ENCODE measurements at regions not wholly inside any gene's neighbourhood (a gene's known extent, or its start where the extent isn't known, plus 50 kb on each side); places are given as distances from the start of the nearest gene placed in this dataset.

DNA sequence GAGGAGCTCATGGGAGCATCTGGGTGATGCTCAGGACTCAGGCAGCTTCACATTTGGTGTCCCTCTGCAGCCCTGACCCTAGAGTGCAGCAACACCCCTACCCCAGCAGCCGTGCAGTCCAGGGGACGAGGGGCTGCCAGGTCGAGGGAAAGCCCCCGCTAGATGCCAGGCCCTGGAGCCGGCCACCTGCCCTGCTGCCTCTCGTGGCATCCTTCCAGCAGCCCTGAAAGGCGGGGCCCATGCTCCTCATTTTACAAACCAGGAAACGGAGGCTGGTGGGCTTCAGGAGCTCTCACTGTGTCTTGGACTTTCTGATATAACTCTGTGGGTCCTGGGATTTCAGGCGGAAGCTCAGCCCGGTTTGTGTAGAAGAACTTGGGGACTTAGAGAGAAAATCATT, 120.5 kb upstream of the WNT4 start:
- TF ChIP-seq, protein P1, sequence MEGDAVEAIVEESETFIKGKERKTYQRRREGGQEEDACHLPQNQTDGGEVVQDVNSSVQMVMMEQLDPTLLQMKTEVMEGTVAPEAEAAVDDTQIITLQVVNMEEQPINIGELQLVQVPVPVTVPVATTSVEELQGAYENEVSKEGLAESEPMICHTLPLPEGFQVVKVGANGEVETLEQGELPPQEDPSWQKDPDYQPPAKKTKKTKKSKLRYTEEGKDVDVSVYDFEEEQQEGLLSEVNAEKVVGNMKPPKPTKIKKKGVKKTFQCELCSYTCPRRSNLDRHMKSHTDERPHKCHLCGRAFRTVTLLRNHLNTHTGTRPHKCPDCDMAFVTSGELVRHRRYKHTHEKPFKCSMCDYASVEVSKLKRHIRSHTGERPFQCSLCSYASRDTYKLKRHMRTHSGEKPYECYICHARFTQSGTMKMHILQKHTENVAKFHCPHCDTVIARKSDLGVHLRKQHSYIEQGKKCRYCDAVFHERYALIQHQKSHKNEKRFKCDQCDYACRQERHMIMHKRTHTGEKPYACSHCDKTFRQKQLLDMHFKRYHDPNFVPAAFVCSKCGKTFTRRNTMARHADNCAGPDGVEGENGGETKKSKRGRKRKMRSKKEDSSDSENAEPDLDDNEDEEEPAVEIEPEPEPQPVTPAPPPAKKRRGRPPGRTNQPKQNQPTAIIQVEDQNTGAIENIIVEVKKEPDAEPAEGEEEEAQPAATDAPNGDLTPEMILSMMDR (conservative IDR thresholded peaks at IDR 0.05; ENCODE audit: low read depth, low read length): no peak
- no peak for DNase-seq (ENCODE audit: low read depth)
- H3K4me3 ChIP-seq (ENCODE audit: low read depth, low read length): no peak overlapping the region

DNA sequence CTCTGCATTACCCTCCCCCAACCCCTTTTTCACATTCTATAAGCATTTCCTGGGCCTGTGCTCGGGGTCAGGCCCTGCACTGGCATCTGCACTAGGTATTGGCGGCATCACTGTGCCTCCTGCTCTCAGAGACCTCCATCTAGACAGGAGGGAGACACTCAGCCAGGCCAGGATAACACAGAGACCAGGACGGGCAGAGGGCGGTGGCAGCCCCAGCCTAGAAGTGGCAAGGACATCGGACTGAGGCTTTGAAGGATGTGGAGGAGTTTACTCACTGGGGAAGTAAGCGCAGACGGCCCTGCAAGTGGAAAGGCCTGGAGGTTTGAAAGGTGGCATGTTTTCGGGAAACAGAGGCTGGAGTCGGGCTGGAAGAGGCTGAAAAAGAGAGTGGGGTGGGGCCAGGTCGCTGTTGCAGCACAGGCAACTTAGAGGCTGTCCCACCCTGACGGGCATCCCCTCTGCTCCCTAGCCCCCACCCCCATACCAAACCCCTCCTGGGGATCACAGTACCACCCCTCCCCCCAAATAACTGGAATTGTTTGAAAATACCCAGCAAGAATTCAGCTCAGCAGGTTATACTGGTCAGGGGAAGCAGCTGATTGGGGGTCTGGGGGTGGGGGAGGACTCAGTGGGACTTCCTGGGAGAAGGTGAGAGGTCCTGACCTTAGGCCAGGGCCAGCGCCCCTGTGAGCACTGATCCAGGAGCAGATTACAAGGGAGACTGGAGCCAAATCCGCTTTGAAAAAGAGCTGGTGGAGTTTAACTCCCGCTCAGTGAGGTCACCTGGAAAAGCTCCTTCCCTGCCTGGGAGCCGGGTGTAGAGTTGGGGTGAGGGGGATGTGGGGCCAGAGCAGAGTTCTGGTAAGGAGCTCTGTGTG, 121.8 kb upstream of the WNT4 start:
- no peak for DNase-seq (ENCODE audit: low read depth)
- no peak overlapping the region for H3K4me3 ChIP-seq (ENCODE audit: low read depth, low read length)
- TF ChIP-seq, protein P1 (conservative IDR thresholded peaks at IDR 0.05; ENCODE audit: low read depth, low read length): no peak

DNA sequence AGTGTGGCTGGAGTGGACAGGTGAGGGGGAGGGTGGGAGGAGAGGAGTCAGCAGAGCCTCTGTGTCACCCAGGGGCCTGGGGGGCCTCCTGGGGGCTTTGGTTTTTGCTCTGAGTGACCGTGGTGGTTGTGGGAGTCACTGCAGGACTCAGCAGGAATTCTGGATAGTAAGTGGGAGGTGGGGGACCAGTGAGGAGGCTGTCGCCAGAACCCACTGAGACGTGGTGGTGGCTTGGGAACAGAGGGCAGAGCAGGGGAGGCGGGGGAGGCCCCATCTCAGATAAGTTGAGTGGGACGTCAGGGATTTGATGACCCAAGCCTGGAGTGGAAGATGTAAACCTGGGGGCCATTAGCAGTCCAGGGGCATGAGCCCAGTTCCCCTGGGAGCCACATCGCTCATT, 123.2 kb upstream of the WNT4 start:
- no peak overlapping the region for H3K4me3 ChIP-seq (ENCODE audit: low read depth, low read length)
- TF ChIP-seq, protein P1 (conservative IDR thresholded peaks at IDR 0.05; ENCODE audit: low read depth, low read length): no peak
- DNase-seq (ENCODE audit: low read depth): no peak

DNA sequence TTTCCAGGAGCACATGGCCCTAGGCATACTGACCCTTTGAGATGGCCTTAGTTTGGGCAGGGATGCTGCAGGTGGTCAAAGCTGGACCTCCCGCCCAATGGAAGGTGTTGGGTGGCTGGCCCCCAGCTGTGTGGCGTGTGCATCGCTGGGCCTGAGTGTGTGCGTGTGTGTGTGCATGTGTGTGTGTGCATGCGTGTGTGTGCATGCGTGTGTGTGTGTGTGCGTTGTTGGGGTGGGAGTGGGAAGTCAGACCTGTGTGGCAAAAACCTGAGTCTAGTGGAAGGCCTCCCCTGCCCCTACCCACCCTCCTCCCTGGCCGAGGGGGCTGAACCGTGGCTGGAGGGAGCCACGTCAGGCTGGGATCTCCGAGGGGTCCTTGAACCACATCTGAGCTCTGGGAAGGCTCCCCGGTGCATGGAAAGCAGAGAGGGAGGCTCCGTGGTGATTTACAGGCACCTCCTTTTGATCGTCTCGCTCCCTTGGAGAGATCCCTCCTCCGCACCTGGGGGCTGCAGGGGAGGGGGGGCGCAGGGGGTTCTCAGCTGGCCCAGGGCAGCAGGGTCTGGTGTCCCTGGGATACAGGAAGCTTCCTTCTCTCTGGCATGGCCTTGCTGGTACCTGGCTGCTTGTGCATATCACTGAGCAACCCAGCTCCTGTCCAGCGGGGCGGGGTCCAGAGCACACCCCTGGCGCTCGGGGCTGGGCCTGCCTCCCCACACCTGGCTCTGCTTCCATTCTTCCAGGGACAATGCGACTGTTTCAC, 124.7 kb upstream of the WNT4 start:
- TF ChIP-seq, protein P1 (conservative IDR thresholded peaks at IDR 0.05; ENCODE audit: low read depth, low read length): no peak
- DNase-seq (ENCODE audit: low read depth): no peak
- no peak overlapping the region for H3K4me3 ChIP-seq (ENCODE audit: low read depth, low read length)

DNA sequence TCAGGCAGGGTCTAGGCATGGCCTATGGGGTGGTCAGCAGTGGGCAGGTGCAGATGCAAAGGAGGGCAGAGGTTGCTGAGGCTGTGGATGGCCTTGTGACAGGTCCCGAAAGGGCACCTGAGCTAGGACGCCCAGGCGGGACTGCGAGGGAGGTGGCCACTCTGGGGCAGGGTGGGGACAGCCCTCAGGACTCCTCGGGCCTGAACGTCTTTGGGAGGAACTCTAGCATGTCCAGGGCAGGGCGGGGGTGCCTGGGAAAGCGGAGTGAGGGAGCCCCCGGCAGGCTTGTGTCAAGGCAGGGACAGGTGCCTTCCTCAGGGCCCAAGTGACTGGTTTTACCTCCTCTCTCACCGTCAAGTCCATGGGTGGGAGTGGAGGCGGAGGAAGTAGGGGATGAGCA, 125.4 kb upstream of the WNT4 start:
- TF ChIP-seq, protein P1 (conservative IDR thresholded peaks at IDR 0.05; ENCODE audit: low read depth, low read length): no peak
- no peak overlapping the region for H3K4me3 ChIP-seq (ENCODE audit: low read depth, low read length)
- no peak for DNase-seq (ENCODE audit: low read depth)

DNA sequence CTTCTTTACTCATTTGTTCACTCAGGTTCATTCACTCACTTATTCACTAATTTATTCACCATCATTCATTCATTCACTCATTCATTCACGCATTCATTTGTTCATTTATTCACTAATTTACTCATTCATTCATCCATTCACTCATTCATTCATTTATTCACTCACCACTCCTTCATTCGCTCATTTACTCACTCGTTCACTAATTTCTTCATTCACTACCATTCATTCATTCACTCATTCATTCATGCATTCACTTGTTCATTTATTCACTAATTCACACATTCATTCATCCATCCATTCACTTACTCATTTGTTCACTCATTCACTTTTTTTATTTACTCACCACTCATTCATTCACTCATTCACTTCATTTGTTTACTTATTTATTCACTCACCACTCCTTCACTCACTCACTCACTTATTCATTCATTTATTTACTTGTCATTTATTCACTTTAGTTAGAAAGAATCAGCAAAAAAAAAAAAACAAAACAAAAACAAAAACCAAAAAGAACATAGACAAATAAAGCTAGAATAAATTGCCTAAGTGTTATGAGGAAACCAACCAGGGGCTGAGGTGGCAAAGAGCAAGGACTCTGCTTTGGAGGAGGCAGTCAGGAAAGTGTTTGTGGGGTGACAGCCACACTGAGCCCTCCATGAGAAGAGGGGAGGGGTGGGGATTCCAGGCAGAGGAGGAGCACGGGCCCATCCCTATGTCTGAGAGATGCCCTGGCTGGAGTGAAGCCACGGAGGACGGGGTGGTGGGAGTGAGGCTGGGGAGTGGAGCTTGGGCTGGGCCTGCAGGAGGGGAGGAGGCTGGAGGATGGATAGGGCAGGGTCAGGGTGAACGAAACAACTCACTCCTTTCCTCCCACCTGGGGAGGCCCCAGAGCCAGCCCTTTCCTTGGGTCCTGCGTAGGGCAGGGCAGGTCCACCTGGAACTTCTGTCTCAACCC, 129.2 kb upstream of the WNT4 start:
- TF ChIP-seq, protein P1 (conservative IDR thresholded peaks at IDR 0.05; ENCODE audit: low read depth, low read length): no peak

More for the DNA sequence above, 129.2 kb upstream of the WNT4 start:
- H3K4me3 ChIP-seq (ENCODE audit: low read depth, low read length): no peak overlapping the region
- DNase-seq (ENCODE audit: low read depth): no peak

Measured in choroid plexus epithelial cell (primary cell).